ENCODE measurements at regions not wholly inside any gene's neighbourhood (a gene's known extent, or its start where the extent isn't known, plus 50 kb on each side); places are given as distances from the start of the nearest gene placed in this dataset.
"Not testable (repeated sequence)": the region's sequence is repeated elsewhere in the genome, so short reads cannot be mapped to it uniquely, and the experiment has no call there.

DNA sequence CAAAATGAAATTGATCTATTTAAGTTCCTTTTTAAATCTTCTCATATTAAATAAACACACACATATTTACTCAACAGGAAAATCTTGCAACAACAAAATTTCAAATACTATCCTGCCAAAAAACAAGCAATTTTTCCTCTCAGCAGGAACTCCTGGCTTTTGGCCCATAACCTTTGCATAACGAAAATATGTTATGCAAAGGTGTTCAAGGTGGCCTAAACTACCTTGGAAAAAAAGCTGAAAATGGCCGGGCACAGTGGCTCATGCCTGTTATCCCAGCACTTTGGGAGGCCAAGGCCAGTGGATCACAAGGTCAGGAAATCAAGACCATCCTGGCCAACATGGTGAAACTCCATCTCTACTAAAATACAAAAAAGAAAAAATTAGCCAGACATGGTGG is 424.3 kb upstream of the ZNF337 start:
- peak; percentile 53 for DNase-seq (ENCODE audit: low spot score)

DNA sequence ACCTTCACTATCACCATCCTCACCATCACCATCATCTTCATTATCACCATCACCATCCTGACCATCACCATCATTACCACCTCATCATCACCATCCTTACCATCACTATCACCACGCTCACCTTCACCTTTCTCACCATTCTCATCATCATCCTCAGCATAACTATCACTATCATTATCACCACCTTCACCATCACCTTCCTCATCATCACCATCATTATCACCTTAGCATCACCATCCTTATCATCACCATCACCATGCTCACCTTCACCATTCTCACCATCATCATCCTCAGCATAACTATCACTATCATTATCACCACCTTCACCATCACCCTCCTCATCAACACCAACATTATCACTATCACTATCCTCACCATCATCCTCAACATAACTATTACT is 397.8 kb upstream of the ZNF337 start:
- DNase-seq (ENCODE audit: low spot score): not testable (repeated sequence)

DNA sequence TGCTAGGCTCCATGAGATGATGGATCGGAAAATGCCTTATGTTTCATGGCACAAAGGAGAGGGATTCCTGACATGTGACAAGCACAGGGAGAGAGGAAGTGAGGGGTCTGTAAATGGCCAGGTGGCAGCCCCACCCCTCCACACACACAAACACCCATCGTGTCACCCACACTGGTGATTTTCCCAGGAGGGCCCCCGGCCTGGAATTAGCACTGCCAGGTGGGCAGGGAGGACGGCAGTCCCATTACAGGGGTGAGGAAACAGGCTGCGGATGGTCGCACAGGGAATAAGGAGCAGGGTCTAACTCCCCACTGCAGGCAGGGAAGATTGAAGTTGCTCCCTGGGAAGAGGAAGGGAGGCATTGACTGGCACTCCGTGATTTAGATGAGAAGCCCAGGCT is 395.3 kb upstream of the ZNF337 start:
- DNase-seq (ENCODE audit: low spot score): not testable (repeated sequence)

DNA sequence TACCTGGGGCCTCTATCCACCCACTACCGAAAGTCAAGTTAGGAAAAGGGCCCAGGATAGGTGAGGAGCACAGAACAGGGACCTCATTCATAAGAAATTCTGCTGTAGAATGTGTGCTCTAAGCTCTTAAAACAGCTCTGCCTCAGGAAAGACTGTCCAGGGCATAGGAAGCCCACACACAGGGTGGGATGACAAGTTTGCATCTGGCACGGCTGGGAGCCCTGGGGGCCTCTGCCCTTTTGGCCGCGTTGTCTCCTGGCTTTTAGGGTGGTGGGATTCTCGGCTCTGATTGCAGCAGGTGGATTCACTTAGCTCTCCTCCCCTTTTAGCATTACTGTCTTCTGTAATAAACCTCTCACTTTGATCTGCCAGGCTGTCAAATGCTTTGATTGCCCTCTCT is 389.5 kb upstream of the ZNF337 start:
- not testable (repeated sequence) for DNase-seq (ENCODE audit: low spot score)

DNA sequence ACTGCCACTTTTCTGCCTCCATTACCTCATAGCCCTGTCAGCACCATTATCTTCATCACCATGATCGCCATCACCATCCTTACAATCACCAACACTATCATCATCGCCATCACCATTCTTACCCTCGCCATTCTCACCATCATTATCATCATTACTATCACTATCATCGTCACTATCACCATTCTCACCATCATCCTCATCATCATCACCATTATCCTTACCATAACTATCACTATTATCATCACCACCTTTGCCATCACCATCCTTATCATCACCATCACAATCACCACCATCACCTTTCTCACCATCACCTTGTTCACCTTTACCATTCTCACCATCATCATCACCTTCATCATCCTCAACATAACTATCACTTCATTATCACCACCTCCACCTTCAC is 377.3 kb upstream of the ZNF337 start:
- not testable (repeated sequence) for DNase-seq (ENCODE audit: low spot score)

DNA sequence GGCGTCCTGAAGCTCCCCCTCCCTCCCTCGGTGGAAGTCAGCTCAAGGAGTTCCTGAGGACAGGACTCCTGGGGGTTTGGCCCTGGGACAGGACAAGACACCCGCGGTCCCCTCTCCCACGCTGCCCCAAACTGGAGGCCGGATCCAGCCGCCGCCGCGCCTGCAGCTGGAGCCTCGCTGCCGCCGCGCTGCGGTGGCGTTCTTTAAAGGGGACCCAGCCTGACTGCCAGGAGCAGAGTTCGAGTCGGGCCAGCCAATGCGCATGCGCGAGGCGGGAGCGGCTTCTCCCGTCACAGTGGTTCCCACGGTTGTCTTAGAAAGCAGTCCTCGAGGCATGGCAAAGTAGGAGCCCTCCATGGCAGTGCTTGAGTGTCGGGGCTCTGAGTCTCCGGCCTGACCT is 362.7 kb upstream of the ZNF337 start:
- DNase-seq (ENCODE audit: low spot score): not testable (repeated sequence)

DNA sequence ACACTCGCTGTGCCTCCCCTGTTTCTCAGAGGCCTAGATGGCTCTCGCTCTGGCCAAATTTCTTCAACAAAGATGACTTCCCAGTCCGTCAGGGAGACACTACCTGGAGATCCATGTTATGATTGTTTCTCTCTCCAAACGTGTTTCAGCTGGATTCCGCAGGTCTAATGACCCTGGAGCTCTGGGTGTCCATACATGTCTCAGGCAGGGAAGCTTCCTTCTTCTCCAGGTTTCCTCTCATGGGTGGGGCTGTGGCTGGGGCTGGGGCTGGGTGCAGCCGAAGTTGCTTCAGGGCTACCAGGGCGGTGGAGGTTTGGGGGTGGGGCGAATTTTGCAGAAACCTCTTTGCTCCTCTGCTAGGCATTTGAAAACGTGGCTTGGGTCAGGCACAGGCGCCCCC is 361.8 kb upstream of the ZNF337 start:
- DNase-seq (ENCODE audit: low spot score): not testable (repeated sequence)

DNA sequence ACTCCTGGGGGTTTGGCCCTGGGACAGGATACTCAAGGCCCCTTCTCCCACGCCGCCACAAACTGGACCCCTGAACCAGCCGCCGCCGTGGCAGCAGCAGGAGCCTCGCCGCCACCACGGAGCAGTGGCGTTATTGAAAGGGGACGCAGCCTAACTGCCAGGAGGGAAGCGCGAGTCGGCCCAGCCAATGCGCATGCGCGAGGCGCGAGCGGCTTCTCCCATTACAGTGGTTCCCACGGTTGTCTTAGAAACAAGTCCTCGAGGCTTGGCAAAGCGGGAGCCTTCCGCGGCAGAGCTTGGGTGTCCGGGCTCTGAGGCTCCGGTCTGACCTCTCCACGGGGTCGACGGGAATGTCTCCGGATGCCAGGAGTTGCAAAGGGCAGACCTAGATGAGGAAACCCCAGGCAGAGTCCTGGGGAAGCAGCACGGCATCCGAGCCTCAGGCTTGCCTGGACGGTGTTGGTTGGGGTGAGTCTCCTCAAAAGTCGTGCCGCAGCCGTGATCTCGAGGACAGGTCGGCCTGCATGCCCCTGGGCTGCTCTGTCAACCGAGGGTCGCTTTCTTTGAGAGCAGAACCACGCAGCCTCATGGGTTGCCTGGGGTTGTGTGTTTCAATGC is 360.6 kb upstream of the ZNF337 start:
- not testable (repeated sequence) for DNase-seq (ENCODE audit: low spot score)

DNA sequence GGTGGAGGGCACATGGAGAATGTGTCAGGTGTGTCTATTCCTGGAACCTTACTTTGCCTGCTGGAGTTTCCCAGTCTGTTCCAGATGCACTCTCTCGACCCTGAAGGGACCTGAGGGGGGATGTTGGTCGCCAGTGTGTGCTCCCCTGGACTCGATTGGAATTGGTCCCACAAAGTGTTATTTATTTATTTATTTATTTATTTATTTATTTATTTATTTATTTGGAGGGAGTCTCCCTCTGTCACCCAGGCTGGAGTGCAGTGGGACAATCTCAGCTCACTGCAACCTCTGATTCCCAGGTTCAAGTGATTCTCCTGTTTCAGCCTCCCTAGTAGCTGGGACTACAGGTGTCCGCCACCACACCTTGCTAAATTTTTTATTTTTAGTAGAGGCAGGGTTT is 329.1 kb upstream of the ZNF337 start:
- not testable (repeated sequence) for DNase-seq (ENCODE audit: low spot score)

DNA sequence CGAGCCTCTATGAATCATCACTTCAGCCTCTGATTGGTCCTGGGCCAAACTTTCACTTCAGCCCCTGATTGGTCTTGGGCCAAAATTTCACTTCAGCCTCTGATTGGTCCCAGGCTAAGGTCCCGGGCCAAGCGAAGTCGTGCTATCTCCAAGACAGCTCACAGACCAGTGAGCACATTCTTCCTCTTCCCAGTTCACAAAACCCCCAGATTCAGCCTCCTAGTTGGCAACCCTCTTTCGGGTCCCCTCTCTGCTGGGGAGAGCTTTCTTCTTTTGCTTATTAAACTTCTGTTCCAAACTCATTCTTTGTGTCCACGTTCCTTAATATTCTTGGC is 314.3 kb upstream of the ZNF337 start:
- not testable (repeated sequence) for DNase-seq (ENCODE audit: low spot score)

DNA sequence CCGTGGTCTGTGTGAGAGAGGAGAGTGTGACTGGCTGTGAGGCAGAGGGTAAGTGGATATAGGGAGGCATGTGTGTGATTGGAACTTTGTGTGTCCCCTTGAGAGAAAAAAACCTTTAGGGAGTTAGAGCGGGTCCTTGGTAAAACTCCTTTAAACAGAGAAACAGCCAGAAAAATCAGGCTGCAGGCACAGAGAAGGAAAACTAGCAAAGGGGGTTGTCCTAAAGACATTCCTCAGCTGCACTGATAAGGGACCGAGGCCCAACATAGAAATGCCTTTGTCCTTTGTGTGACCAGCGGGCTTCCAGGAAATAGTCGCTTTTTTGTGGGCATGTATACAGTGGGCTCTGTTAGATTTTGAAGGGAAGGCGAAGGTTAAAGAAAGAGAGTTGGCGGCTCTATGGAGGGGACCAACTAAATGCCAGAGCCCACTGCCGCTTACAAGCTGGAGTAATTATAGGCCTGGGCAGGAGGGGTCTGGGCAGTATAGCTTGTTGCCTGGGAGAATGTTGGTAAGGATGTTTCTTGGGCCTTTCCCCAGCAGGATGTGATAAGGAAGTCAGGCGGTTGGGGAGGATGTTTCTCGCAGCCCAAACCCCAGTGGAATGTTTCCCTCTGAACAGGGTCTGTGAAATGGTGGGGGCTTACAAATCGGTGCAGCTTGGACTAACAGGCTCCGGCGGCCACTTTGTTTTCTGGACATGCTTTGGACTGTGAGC is 313.7 kb upstream of the ZNF337 start:
- DNase-seq (ENCODE audit: low spot score): peak; percentile 23

DNA sequence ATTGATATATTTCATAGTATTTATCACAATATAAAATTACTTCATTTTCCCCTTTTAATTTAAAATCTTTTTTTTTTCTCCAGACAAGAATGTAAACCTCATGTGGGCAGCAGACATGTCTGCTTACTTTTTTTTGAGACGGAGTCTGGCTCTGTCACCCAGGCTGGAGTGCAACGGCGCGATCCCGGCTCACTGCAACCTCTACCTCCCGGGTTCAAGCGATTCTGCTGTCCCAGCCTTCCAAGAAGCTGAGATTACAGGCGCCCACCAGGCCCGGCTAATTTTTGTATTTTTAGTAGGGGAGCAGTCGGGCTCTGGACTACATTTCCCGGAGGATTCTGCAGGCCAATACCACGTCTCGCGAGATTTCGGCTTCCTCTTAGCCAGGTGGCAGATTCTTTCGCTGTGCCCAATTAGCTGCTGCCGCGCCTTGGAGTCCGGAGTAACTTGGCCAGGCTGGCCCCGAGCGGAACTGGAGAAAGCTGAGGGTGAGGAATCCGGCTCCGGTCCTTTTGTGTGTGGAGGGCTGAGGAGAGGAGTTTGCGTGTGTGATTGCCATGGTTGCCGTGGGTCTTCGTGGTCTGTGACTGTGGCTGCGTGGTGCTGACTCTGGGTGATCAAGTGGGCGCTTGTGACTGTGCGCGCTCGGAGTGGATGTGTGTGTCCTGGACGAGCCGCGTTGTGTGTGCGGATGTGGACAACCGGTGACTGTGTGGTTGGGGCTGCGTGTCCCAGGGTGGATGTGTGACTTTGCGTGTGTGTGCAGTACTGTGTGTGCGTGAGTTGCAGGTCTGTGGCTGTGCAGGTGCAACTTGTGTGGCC is 313.0 kb upstream of the ZNF337 start:
- peak; percentile 92 for DNase-seq (ENCODE audit: low spot score)

DNA sequence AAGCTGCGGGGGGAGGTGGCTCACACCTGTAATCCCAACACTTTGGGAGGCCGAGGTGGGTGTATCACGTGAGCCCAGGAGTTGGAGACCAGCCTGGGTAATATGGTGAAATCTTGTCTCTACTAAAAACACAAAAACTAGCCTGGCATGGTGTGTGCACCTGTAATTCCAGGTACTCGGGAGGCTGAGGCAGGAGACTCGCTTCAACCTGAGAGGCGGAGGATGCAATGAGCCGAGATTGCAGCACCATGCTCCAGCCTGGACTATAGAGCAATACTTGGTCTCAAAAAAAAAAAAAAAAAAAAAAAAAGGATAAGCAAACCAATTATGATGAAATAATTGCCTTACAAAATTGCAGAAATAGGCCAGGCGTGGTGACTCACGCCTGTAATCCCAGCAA is 311.4 kb upstream of the ZNF337 start:
- not testable (repeated sequence) for DNase-seq (ENCODE audit: low spot score)

DNA sequence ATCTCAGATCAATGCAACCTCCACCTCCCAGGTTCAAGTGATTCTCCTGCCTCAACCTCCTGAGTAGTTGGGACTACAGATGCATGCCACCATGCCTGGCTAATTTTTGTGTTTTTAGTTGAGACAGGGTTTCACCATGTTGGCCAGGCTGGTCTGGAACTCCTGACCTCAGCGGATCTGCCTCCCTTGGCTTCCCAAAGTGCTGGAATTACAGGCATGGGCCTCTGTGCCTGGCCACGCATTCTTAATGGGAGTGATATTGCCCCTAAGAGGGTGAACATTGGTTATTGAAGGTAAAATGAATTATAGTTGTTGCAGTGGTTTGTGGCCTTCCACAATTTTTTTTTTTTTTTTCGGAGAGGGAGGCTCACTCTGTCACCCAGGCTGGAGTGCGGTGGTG is 309.5 kb upstream of the ZNF337 start:
- not testable (repeated sequence) for DNase-seq (ENCODE audit: low spot score)

DNA sequence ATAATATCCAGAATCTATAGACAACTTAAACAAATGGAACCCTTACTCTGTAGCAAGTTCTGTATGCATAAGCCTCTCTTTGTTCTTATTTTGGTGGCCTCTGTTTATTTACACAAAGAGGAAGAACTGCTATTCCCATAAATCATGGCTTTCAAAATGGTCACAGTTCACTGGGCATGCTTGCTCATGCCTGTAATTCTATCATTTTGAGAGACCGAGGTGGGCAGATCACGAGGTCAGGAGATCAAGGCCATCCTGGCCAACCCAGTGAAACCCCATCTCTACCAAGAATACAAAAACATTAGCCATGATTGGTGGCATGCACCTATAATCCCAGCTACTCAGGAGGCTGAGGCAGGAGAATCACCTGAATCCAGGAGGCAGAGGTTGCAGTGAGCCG is 307.3 kb upstream of the ZNF337 start:
- DNase-seq (ENCODE audit: low spot score): not testable (repeated sequence)

DNA sequence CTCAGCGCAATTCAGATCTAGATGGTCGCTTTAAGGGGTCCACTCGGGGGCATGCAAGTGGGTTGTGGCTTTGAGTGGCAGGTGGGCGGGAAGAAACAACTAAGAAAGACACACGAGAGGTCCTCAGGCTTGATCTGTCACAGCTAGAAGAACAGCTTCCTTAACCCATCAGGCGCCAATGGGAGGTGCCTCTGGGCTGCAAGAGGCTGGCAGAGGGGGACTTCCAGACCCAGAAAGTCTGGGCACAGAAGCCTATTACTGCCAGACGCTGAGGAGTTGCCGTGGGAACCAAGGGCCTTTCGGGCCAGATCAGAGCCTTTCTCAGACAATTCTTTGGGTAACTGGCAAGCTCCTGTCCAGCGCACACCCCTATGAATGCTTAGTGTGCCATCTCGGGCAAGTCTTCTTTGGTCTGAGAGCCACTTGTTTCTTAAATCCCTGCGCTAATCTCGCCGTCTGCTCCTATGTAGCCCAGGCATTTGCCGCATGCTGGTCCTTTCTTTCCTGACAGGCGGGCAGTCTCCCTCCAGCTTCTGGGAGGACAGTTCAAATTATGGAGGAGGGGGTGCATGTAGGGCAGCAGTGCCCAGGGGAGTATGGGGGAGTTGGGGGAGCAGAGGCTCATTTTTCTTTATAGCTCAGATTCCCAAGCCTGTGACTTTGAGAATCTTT is 300.9 kb upstream of the ZNF337 start:
- DNase-seq (ENCODE audit: low spot score): not testable (repeated sequence)

DNA sequence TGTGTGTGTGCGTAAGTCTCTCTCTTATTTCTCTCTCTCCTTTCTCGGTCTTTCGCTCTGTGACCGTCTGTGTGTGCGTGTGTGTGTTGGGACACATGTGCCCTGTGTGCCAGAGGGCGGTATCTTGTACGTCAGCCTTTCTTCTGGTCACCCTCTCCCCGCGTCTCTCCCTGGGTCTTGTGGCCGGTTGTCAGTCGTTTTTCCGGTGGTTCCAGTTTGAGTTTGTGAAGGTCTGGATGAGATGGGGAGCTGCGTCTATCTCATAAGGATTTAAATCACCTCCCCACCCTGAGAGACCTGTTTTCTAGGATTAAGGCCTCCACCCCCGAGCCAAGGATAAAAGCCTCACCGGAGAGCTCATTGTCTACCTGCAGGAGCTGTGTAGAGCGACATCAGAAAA is 295.5 kb upstream of the ZNF337 start:
- no peak for DNase-seq (ENCODE audit: low spot score)

DNA sequence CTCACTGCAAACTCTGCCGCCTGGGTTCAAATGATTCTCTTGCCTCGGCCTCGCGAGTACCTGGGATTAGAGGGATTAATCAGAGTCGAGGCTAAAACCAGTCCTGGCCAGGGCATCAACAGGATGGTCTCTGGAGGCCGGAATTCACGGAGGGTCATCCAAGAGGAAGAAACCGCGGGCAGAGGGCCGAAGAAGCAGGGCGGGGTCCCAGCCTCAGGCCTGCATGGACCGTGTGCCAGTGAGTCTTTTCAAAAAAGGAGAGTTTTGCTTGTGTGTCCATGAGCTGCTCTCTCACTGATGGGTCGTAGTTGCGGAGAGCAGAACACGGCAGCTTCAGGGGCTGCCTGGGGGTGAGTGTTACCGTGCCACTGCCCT is 295.1 kb upstream of the ZNF337 start:
- DNase-seq (ENCODE audit: low spot score): no peak

DNA sequence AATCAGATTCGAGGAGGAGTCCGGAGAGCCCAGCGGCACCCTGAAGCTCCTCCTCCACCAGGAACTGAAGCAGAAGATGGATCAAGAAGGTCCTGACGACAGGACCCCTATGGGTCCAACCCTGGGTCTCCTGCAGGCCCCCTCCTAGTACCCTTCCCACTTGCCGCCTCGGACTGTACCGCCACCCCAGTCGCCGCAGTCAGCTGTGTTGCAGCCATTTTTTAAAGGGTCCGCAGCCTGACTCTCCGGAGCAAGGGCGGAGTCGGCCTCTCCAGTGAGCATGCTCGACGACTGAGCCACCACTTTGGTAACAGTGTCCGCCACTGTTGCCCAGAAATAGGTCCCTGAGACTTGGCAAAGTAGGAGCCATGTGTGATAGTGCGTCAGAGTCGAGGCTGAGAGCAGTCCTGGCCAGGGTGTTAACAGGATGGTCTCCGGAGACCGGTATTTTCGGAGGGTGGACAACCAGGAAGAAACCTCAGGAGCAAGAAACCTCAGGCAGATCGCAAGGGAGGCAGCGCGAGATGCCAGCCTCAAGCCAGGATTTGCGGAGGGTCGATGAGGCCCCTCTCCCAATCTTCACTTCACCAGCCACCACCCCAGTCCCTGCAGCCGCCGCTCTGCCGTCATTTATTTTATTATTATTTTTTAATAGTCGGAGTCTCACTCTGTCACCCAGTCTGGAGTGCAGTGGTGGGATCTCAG is 294.6 kb upstream of the ZNF337 start:
- DNase-seq (ENCODE audit: low spot score): no peak

DNA sequence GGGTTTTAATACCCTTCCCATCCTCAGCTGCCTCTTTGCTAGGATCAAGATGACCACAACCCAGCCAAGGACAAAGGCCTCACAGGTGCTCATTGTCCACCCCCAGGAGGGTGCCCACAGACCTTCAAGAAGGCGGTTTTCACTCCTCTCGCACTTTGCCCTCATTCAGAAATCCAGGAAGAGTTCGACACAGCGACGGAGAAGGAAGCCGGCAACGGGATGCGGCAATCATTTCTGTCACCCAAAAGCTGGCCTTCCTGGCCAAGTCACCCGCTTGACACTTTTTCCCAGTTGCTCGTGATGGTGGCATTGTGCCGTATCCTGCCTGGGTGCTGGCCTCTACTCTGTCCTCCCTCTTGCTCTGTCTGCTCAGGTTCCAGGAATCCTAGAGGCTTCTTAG is 293.0 kb upstream of the ZNF337 start:
- not testable (repeated sequence) for DNase-seq (ENCODE audit: low spot score)

DNA sequence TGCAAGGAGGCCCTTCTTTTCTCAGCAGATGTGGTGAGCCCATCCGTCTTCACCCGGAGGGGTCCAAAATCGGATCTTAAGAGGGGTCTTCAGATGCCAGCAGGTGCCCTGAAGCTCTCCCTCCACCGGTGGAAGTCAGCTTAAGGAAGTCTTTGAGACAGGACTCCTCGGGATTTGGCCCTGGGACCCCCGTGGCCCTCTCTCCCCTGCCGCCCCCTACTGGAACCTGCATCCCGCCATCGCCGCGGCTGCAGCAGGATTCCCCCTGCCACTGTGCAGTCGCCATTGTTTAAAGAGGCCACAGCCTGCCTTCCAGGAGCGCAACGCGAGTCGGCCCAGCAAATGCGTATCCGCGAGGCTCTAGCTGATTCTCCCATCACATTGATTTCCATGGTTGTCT is 292.5 kb upstream of the ZNF337 start:
- DNase-seq (ENCODE audit: low spot score): no peak

Data from cerebellar cortex (tissue), 1 donor.